WERI-Rb-1 (cell line): ENCODE measurements at regions not wholly inside any gene's neighbourhood (a gene's known extent, or its start where the extent isn't known, plus 50 kb on each side); places are given as distances from the start of the nearest gene placed in this dataset.
A peak's percentile ranks its signal among the peaks of the same experiment; 100 is the strongest.

Experiments
- DNase-seq: peaks from one replicate; pipeline ENCODE4 v3.0.0-alpha.2; 2020
- H3K27ac ChIP-seq: fragments of 250-450 bp; sonication (Bioruptor Pico); 2 replicates; pipeline ENCODE4 v1.5.1; 2020; ENCODE audit warnings: mild to moderate bottlenecking, moderate library complexity
- H3K27me3 ChIP-seq: fragments of 250-450 bp; sonication (Bioruptor Pico); 2 replicates; pipeline ENCODE4 v1.5.1; 2021; ENCODE audit warnings: mild to moderate bottlenecking, low read depth, moderate library complexity; ENCODE audit not compliant: insufficient read depth, severe bottlenecking
- H3K36me3 ChIP-seq: fragments of 250-450 bp; sonication (Bioruptor Pico); 2 replicates; pipeline ENCODE4 v1.5.1; 2020; ENCODE audit warnings: mild to moderate bottlenecking, moderate library complexity
- H3K4me3 ChIP-seq: 2 replicates; pipeline ENCODE4 v1.5.1; 2011; ENCODE audit warnings: low read depth, mild to moderate bottlenecking, control low read depth, low read length
- H3K9me3 ChIP-seq: fragments of 250-450 bp; sonication (Bioruptor Pico); 2 replicates; pipeline ENCODE4 v1.5.1; 2021; ENCODE audit warnings: mild to moderate bottlenecking, moderate library complexity; ENCODE audit not compliant: severe bottlenecking
- CTCF ChIP-seq: IDR thresholded peaks from 2 replicates; pipeline ENCODE4 v1.5.1; 2011; ENCODE audit warnings: low read depth, mild to moderate bottlenecking, control low read depth, inconsistent platforms, low read length

GRCh38 chr1:43063394-43064219 is 104.9 kb upstream of the SLC2A1 start:
- TF ChIP-seq CTCF: no peak
- H3K27me3 ChIP-seq: no peaks in the 10 kb centered on the region
- H3K27ac ChIP-seq: no peak overlapping the region
- H3K9me3 ChIP-seq: no peaks in the 10 kb centered on the region
- H3K4me3 ChIP-seq: no peak overlapping the region
- H3K36me3 ChIP-seq: no peaks in the 10 kb centered on the region
- no peak for DNase-seq

GRCh38 chr1:43062527-43063095 is 103.9 kb upstream of the SLC2A1 start:
- TF ChIP-seq CTCF: no peak
- no peak for DNase-seq
- H3K9me3 ChIP-seq: no peaks in the 10 kb centered on the region
- H3K36me3 ChIP-seq: no peaks in the 10 kb centered on the region
- no peaks in the 10 kb centered on the region for H3K27me3 ChIP-seq
- no peak overlapping the region for H3K4me3 ChIP-seq
- H3K27ac ChIP-seq: no peak overlapping the region

GRCh38 chr1:43061757-43062156 is 103.1 kb upstream of the SLC2A1 start:
- Histone ChIP-seq H3K27ac (no peak overlapping the region), H3K27me3 (no peaks in the 10 kb centered on the region), H3K36me3 (no peaks in the 10 kb centered on the region), H3K9me3 (no peaks in the 10 kb centered on the region), H3K4me3 (no peak overlapping the region)
- no peak for TF ChIP-seq CTCF
- DNase-seq: no peak

- Histone ChIP-seq H3K9me3 (no peaks in the 10 kb centered on the region), H3K36me3 (no peaks in the 10 kb centered on the region), H3K4me3 (no peak overlapping the region), H3K27me3 (no peaks in the 10 kb centered on the region), H3K27ac (no peak overlapping the region)
- DNase-seq: no peak
- TF ChIP-seq CTCF: no peak
These were observed 101.2 kb upstream of the SLC2A1 start for GRCh38 chr1:43059640-43060574.

- Histone ChIP-seq H3K9me3 (no peaks in the 10 kb centered on the region), H3K27me3 (no peaks in the 10 kb centered on the region), H3K4me3 (no peak overlapping the region), H3K27ac (peak overlapping the region; percentile 20; the same call in 1 of the 2 replicates), H3K36me3 (no peaks in the 10 kb centered on the region)
- DNase-seq: peak; percentile 66
- TF ChIP-seq CTCF: no peak
These were observed 100.1 kb upstream of the SLC2A1 start for GRCh38 chr1:43058545-43059360.
